NCI-H2029 treated with DMSO at 0.1 percent for 48 hours (cell line): ENCODE measurements at regions not wholly inside any gene's neighbourhood (a gene's known extent, or its start where the extent isn't known, plus 50 kb on each side); places are given as distances from the start of the nearest gene placed in this dataset.

Source experiments
- DNase-seq: peaks from one replicate; lab custom pipeline; 2025; lab: John Stamatoyannopoulos, UW

GRCh38 chr3:194536871-194537637 is 50.3 kb upstream of the ATP13A3 start:
- peak; percentile 80 for DNase-seq
